Superior temporal gyrus (tissue), 1 donor: ENCODE measurements at regions not wholly inside any gene's neighbourhood (a gene's known extent, or its start where the extent isn't known, plus 50 kb on each side); places are given as distances from the start of the nearest gene placed in this dataset.
"Not testable (repeated sequence)": the region's sequence is repeated elsewhere in the genome, so short reads cannot be mapped to it uniquely, and the experiment has no call there.

ENCODE experiments used
- DNase-seq: peaks from one replicate; pipeline ENCODE4 v3.0.0-alpha.2; 2016; ENCODE audit errors: extremely low spot score

DNA sequence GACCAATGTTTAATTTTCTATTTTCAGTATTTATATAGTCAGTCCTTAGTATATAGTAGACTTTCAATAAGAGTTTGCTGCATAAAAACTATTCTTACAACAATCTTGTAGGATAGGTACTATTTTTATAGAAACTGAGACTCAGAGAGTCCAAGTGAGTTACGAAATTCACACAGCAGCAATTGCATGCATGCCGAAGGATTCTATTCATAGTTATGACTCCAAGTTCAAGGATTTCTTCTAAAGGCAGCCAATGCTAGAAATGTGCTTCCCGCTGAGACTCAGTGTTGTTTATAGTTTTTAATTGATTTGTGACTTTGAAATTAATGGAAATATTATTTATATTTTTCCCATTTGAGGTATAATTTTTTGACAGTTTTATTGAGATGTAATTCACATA is 62.7 kb upstream of the CSNK1A1L start:
- DNase-seq = no peak

DNA sequence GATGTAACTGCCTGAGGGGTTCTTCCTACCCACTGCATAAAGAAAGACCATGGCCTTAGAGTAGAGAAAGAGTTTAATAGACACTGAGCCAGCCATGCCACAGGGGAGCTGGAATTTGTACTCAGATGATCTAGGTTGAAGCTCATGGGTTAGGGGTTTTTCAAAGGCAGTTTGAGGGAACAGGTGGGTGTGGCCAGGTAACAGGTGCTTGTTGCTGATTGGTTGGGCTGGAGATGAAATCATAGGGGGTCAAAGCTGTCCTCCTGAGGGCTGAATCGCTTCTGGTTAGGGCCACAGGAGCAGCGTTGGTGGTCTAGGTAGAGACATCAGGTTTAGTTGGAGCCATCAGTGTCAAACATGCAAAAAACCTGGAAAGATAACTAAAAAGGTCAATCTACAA is 59.2 kb upstream of the CSNK1A1L start:
- no peak for DNase-seq

DNA sequence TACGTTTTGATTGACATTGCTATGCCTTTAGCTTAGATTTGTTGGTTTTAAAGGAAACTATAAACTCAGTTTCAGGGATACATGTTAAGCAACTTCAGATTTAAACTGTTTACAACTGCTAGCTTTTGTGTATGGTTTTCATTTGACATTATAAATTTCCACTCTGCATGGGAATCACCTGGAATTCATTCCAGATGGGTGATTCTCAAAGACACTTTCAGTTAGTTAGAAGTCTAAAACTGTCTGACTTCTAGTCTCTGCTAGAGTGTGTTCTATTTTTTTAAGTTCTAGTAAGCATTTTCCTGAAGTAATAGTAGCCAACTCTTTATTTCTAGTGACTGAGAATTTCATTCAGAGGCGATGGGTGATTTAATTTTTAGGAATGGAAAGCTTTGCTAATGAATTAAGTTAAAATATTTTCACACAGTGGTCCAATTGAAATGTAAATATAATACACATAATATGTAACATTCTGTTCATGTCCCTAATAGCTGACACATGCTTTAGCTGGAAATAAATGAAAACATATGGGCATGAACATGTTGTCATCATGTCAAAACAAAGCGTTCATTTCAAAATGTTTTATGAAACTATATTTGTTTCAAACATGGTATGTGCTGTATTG is 58.3 kb upstream of the CSNK1A1L start:
- DNase-seq = no peak

DNA sequence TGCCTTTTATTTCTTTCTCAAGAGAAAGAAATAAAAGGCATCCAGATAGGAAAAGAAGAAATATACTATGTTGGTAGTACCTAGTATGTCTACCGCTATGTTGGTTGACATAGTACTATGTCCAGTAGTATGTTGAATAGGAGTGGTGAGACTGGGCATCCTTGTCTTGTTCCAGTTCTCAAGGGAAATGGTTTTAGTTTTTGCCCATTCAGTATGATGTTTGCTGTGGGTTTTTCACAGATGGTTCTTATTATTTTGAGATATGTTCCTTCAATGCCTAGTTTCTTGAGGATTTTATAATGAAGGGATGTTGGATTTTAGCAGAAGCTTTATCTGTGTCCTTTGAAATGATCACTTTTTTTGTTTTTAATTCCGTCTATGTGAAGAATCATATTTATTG is 53.0 kb upstream of the CSNK1A1L start:
- DNase-seq = no peak

DNA sequence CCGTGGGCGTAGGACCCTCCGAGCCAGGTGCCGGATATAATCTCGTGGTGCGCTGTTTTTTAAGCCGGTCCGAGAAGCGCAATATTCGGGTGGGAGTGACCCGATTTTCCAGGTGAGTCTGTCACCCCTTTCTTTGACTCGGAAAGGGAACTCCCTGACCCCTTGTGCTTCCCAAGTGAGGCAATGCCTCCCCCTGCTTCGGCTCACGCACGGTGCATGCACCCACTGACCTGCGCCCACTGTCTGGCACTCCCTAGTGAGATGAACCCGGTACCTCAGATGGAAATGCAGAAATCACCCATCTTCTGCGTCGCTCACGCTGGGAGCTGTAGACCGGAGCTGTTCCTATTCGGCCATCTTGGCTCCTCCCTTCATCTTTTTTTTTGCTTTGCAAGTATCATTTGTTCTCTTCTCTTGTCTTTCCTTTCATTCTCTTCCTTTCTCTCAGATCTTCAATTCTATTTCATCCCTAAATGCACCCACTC is 50.2 kb upstream of the CSNK1A1L start:
- not testable (repeated sequence) for DNase-seq
